HFFc6 (cell line): ENCODE measurements at regions not wholly inside any gene's neighbourhood (a gene's known extent, or its start where the extent isn't known, plus 50 kb on each side); places are given as distances from the start of the nearest gene placed in this dataset.

Experiments
- DNase-seq: peaks from one replicate; pipeline ENCODE4 v3.0.0-alpha.2; 2018
- H3K27ac Mint-ChIP-seq: 2 replicates; pipeline ENCODE4 v1.8.0; 2020; ENCODE audit warnings: mild to moderate bottlenecking, mixed read lengths
- H3K27me3 Mint-ChIP-seq: 2 replicates; pipeline ENCODE4 v1.8.0; 2021; ENCODE audit warnings: mild to moderate bottlenecking, moderate library complexity, mixed read lengths; ENCODE audit not compliant: insufficient read depth
- H3K36me3 Mint-ChIP-seq: 2 replicates; pipeline ENCODE4 v1.8.0; 2021; ENCODE audit warnings: low read depth, mixed read lengths
- H3K4me1 Mint-ChIP-seq: 2 replicates; pipeline ENCODE4 v1.8.0; 2020; ENCODE audit warnings: low read depth, mixed read lengths
- H3K4me3 Mint-ChIP-seq: 2 replicates; pipeline ENCODE4 v1.8.0; 2020; ENCODE audit warnings: mild to moderate bottlenecking, moderate library complexity, mixed read lengths
- H3K9me3 Mint-ChIP-seq: 2 replicates; pipeline ENCODE4 v1.8.0; 2020; ENCODE audit warnings: mild to moderate bottlenecking, mixed read lengths
- TF ChIP-seq, protein P1 (sequence below): fragments of 200-600 bp; sonication (generic); IDR thresholded peaks from 2 replicates; pipeline ENCODE4 v1.5.0; 2021; ENCODE audit warnings: antibody characterized with exemption, mild to moderate bottlenecking

DNA sequence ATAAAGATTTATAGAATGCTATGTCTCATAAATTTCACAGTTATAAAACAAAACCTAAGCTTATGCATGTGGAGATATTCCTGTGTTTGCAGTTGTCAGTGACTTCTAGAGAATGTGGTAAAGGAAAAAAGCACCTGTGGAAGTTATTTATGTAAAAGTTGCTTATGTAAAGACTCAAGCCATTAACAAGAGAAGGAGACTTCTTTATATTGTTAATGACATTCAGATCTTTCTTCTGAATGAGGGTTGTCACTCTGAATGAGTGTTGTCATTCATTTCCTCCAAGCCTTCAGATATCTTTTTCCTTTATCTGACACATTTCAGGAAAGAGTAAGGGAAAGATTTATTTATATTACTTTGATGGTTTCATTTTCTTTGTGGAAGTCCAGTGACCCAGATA, 202.6 kb downstream of the TM9SF2 start:
- no peak for DNase-seq
- H3K27me3 Mint-ChIP-seq: peaks cover 11% of the 10 kb centered on the region
- H3K4me3 Mint-ChIP-seq: no peak overlapping the region
- H3K27ac Mint-ChIP-seq: no peak overlapping the region
- no peaks in the 10 kb centered on the region for H3K9me3 Mint-ChIP-seq
- TF ChIP-seq, protein P1, sequence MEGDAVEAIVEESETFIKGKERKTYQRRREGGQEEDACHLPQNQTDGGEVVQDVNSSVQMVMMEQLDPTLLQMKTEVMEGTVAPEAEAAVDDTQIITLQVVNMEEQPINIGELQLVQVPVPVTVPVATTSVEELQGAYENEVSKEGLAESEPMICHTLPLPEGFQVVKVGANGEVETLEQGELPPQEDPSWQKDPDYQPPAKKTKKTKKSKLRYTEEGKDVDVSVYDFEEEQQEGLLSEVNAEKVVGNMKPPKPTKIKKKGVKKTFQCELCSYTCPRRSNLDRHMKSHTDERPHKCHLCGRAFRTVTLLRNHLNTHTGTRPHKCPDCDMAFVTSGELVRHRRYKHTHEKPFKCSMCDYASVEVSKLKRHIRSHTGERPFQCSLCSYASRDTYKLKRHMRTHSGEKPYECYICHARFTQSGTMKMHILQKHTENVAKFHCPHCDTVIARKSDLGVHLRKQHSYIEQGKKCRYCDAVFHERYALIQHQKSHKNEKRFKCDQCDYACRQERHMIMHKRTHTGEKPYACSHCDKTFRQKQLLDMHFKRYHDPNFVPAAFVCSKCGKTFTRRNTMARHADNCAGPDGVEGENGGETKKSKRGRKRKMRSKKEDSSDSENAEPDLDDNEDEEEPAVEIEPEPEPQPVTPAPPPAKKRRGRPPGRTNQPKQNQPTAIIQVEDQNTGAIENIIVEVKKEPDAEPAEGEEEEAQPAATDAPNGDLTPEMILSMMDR: no peak
- no peaks in the 10 kb centered on the region for H3K36me3 Mint-ChIP-seq
- no peaks in the 10 kb centered on the region for H3K4me1 Mint-ChIP-seq

DNA sequence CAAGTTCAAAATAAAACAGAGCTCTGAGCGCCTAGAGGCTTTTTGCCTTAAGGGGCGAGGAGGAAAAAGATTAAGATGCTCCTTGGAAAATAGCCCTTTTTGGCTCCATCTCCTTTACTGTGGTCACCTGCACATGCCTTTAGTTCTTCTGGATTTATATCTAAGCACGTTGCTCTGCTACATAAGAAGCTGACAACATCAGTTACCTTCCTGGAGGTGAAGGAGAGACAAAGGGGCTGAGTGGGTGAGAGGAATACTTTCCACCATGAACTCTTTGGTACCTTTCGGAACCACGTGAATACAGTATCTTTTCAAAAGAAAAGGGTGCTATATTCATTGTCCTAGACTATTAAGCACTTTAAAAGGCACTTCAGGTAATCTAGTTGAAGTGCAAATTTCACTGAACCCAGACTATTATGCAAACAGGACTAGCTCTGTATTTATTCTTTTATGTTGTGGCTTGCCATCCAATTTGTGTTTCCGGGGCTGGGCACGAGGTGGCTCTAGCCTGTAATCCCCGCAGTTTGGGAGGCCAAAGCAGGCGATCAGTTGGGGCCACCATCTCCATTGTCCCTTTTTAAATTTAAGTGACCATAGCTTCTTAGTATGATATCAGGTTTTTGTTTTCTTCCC, 201.5 kb downstream of the TM9SF2 start:
- no peaks in the 10 kb centered on the region for H3K4me1 Mint-ChIP-seq
- H3K27ac Mint-ChIP-seq: no peak overlapping the region

GRCh38 chr13:99700468-99700867, 199.2 kb downstream of the TM9SF2 start:
- H3K36me3 Mint-ChIP-seq: no peaks in the 10 kb centered on the region
- H3K9me3 Mint-ChIP-seq: no peaks in the 10 kb centered on the region
- no peaks in the 10 kb centered on the region for H3K4me1 Mint-ChIP-seq
- H3K27ac Mint-ChIP-seq: no peak overlapping the region
- TF ChIP-seq, protein P1: no peak
- H3K4me3 Mint-ChIP-seq: no peak overlapping the region
- DNase-seq: no peak
- peaks cover 9% of the 10 kb centered on the region for H3K27me3 Mint-ChIP-seq

More for the DNA sequence above, 201.5 kb downstream of the TM9SF2 start:
- no peak for DNase-seq
- no peak overlapping the region for H3K4me3 Mint-ChIP-seq
- TF ChIP-seq, protein P1: no peak
- H3K27me3 Mint-ChIP-seq: peaks cover 9% of the 10 kb centered on the region
- no peaks in the 10 kb centered on the region for H3K36me3 Mint-ChIP-seq
- no peaks in the 10 kb centered on the region for H3K9me3 Mint-ChIP-seq

DNA sequence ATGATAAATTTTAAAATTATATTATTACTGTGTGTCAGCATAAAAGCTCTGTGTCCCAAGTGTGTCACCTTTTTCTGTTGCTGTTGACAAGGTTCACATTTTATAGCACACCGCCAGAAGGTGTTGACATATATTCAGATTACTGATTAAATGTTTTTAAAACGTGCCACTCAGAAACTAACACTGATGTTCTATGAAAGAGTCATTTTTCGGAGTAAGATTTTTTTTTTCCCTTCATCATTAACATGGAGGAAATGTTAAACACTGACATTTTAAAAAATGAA, 197.5 kb downstream of the TM9SF2 start:
- H3K36me3 Mint-ChIP-seq: no peaks in the 10 kb centered on the region
- peaks cover 14% of the 10 kb centered on the region for H3K27me3 Mint-ChIP-seq
- H3K9me3 Mint-ChIP-seq: no peaks in the 10 kb centered on the region
- H3K4me1 Mint-ChIP-seq: no peaks in the 10 kb centered on the region
- DNase-seq: no peak
- no peak overlapping the region for H3K27ac Mint-ChIP-seq
- no peak overlapping the region for H3K4me3 Mint-ChIP-seq
- TF ChIP-seq, protein P1: no peak

- H3K27ac Mint-ChIP-seq: no peak overlapping the region
- TF ChIP-seq, protein P1: no peak
- no peaks in the 10 kb centered on the region for H3K36me3 Mint-ChIP-seq
- H3K9me3 Mint-ChIP-seq: no peaks in the 10 kb centered on the region
- peaks cover 11% of the 10 kb centered on the region for H3K27me3 Mint-ChIP-seq
- DNase-seq: no peak
- H3K4me3 Mint-ChIP-seq: no peak overlapping the region
- no peaks in the 10 kb centered on the region for H3K4me1 Mint-ChIP-seq
These were observed 196.9 kb downstream of the TM9SF2 start for GRCh38 chr13:99698010-99698815.
